ENCODE measurements at regions not wholly inside any gene's neighbourhood (a gene's known extent, or its start where the extent isn't known, plus 50 kb on each side); places are given as distances from the start of the nearest gene placed in this dataset.
"Not testable (repeated sequence)": the region's sequence is repeated elsewhere in the genome, so short reads cannot be mapped to it uniquely, and the experiment has no call there.

DNA sequence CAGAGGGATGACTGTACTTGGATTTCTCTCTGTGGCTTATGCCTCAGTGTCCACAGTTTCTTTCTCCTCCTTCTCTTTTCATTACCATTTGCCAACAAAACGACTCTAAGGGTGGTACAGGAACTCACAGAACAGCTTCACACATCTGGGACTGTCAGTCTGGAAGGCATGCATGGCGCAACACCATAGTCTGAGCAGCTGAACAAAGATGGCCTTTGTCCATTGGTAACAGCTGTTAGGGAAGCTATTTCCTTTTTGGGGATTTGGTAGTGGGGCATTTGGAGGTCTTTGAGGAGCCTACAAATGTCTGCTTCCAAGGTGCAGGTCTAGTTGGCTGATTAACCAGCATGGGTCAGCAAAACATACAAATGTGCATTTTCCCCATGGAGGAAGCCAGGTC, 81.4 kb upstream of the PCDH8 start:
- DNase-seq, result no peak

GRCh38 chr13:52926971-52927370, 78.5 kb upstream of the PCDH8 start:
- DNase-seq, result no peak

DNA sequence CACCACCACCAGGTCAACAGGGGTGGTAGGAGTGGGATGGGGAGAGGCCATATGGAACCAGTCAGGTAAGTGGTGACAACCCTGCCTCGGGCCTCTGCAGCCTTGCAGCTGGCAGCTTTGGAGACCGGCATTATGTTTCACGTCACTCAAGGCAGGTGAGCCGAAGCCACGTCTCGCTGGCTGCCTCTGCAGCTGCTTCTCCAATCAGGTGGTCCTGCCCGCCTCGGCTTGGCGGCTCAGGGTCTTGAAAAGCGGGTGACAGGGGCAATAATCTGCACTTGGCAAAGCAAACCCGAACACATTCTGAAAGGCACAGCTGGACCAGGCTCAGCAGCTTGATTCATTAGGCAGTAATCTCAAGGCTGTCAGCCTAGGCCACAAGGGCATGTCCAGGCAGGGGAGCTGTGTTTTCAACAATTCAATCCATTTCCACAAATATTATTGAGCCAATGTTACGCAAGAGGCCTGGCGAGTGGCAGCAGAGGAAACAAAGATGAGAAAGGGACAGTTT, 77.4 kb upstream of the PCDH8 start:
- no peak for DNase-seq

DNA sequence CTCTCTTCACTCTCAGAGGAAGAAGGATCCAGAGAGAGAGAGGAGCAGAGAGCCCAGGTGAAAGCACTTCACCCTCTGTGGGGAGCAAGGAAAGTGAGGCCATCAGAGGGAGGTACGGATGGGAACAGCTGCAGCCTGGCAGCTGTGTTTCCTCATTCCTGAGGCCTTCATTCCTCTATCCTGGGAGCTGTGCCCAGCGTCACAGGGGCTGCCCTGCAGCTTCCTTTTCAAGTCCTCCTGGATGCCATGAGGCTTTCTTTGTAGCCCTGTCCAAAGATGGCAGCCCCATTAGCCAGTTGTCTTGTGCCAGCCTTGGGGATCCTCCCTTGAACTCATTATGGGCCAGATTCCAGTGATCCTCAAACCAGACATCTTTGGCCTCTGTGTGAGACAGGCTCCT, 76.8 kb upstream of the PCDH8 start:
- no peak for DNase-seq

DNA sequence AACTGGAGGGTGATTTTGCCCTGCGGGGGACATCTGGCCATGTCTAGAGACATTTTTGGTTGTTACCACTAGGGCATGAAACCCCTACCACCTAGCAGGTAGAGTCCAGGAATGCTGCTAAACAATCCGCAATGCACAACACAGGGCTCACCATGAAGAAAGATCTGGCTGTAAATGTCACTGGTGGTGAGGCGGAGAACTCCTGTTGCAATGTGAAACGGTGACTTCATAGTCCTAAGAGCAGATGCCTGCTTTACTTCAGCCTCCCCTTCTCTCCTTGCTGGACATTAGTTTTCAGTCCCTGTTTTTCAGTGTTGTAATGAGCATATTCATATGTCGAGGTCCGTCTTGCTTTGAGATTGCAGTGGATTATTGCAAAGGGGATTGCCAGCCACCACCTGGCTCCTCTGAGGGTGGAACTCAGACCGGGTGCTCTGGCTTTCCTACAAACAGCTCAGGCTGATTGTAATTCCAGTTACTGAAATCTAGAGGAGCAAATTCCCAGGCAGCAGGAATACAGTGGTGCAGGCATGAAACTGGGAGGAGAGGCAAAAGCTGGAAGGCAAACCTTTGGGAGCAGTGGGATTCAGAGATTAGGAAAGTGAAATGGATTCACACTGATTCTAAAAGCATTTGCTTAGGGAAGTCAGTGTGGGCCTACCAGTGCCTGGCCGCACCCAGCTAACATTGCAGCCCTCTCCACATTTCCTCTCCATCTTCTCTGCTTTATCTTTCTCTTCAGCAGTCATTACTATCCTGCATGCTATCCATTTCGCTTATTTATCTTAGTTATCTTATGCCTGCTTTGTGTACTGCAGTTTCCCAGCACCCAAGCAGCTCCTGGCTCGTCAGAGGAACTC, 76.1 kb upstream of the PCDH8 start:
- DNase-seq, result no peak

GRCh38 chr13:52922961-52923360, 74.5 kb upstream of the PCDH8 start:
- DNase-seq, result no peak

- no peak for DNase-seq
Observed at GRCh38 chr13:52921194-52921593, 72.8 kb upstream of the PCDH8 start.

DNA sequence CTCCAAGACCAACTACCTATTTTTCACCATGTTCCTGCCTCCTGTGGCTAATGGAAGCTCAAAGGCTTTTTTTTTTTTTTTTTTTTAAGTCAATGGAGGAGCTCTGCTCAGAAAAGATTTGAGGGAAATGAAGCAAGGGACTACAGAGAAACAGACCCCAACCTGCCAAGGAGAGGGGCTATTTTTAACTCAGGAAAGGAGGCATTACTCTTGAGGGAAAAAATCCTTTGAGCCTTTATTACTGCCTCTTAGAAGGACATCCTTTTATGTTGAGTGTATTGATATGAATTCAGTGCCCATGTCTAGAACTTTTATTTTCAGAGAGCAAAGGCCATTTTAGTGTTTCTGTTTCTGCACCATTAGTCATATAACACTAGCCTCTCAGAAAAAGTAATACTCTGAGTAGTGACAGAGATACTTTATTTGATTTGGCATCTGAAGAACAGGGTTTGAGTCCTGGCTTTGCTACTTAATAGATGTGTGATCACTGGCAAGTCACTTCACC, 68.1 kb upstream of the PCDH8 start:
- no peak for DNase-seq

GRCh38 chr13:52911340-52911739, 62.9 kb upstream of the PCDH8 start:
- DNase-seq, result no peak

DNA sequence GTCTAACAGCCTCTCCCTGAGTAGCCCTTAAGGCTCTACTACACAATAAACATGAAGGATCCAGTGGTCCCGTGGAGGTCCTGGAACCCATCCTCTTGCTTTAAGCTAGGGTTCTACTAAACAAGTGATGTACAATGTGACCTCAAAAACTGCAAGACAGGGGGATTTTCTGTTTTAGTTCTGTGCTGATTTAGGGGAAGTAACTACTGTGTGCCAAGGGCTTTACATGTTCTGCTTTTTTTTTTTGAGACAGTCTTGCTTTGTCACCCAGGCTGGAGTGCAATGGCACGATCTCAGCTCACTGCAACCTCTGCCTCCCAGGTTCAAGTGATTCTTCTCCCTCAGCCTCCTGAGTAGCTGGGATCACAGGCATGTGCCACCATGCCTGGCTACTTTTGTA, 61.9 kb upstream of the PCDH8 start:
- not testable (repeated sequence) for DNase-seq

DNA sequence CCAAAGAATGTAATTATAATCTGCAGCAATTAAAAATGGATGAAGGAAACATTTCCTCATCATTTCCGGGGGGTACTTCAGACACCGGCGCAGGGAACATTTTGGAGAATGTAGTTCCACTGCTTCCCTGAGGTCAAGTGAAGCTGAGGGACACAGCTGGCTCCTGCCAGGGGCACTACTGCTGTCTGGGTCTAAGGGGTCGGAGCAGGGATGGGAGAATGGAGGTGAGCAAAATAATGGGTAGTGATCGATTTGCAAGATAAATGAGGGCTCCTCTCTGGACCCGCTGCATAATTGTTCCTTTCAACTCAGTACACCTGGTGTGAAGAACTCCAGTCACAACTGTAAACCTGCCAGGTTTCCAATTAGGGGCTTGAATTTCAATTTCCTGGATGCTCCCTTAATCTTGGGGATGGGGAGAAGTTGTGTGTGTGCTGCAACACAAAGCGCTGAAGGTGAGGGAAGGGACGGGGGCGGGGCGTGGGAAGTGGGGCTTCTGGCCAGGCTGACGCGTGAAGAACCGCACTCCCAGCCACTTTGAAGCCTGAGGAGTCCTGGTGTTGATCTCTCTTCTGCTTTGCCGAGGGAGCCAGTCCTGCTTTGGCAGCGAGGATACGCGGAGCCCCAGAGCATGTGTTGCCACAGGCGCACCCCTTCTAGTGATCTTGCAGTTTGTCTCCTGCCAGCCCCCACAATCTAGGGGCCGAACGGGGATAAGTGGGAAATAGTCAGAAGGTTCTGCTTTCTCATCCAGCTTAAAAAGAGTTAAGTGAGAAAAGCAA, 57.9 kb upstream of the PCDH8 start:
- no peak for DNase-seq

GRCh38 chr13:52905701-52906100, 57.3 kb upstream of the PCDH8 start:
- no peak for DNase-seq

DNA sequence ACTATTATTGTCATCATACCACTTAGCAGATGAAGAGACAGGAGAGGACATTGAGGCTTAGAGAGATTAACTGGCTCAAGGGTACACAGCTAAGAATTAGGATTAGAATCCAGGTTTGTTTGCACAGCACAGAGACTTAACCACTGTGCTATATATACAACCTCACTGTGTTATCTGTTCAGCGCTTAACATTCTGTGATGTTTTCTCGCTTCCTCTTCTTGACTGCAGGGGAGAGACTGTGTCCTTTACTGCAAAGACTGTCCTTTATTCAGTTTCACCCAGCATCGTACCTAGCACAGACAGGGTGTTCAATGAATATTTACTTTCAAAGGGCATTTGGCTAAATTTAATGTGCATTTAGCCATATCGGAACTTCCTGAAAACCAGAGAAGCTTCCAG, 54.9 kb upstream of the PCDH8 start:
- no peak for DNase-seq

DNA sequence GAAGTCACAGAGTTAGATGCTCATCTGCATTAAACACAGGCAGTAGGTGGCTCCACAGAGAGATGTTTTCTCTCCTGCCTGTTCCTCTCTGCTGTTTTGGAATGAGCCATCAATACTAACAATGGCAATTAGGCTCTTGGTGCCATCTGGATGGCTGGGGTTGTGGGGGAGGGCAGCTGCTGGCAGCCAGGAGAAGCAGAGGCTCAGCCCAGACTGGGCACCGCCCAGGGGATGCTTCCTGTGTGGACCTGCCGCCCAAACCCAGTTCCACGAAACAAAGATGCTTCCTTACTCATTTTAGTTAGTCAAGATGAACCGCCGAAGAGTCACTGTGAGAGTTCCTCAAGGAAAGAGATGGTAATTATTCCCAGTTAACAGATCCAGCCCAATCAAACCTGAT, 50.8 kb upstream of the PCDH8 start:
- no peak for DNase-seq

All from activated effector memory CD4-positive, alpha-beta T cell treated with Interleukin-2 at 50 U/mL for 16 hours (primary cell).